ENCODE measurements at regions not wholly inside any gene's neighbourhood (a gene's known extent, or its start where the extent isn't known, plus 50 kb on each side); places are given as distances from the start of the nearest gene placed in this dataset.

DNA sequence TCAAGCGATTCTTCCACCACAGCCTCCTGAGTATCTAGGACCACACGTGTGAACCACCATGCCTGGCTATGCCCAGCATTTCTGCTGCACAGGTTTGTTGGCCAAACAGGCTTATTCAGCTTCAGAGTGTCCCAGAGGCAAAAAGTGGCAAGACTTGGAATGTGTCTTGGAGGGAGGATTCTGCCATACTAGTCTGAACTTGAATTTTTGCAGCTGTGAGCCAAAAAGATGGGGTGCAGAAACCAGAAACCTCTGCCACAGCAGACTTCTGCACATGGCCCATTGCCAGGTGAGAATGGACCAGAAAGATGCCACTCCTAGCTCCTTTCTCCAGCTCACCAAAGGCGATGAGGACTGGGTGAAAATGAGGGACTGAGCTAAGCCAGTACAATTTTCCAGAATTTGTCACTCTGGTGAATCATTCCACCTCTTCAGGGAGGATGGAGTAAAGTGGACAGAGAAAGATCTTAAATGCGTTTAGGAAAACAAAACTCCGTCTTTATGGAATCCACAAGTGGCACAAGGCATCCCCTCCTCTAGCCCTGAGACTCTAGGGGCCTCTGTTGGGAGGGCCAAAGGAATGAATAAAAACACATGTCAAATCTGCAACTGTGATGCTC, 369.1 kb upstream of the CLNK start:
- H3K27me3 ChIP-seq (ENCODE audit: control insufficient read depth, insufficient read depth, low read length), result no peaks in the 10 kb centered on the region
- no peak overlapping the region for H3K4me3 ChIP-seq (ENCODE audit: low read length)
- no peak overlapping the region for H3K27ac ChIP-seq (ENCODE audit: low read length)
- Mint-ChIP-seq H3K27me3 (ENCODE audit: low read depth in 2 of 2) (peaks cover 0 to 12% of the 10 kb centered on the region in 2 donors), H3K4me1 (no peaks in the 10 kb centered on the region), H3K27ac (no peak overlapping the region), H3K36me3 (no peaks in the 10 kb centered on the region), H3K9me3 (no peaks in the 10 kb centered on the region), H3K4me3 (no peak overlapping the region)
- DNase-seq (no peak), ATAC-seq (no peak)
- H3K36me3 ChIP-seq (ENCODE audit: control insufficient read depth, insufficient read depth, low read length), result no peaks in the 10 kb centered on the region
- TF ChIP-seq, protein P1, sequence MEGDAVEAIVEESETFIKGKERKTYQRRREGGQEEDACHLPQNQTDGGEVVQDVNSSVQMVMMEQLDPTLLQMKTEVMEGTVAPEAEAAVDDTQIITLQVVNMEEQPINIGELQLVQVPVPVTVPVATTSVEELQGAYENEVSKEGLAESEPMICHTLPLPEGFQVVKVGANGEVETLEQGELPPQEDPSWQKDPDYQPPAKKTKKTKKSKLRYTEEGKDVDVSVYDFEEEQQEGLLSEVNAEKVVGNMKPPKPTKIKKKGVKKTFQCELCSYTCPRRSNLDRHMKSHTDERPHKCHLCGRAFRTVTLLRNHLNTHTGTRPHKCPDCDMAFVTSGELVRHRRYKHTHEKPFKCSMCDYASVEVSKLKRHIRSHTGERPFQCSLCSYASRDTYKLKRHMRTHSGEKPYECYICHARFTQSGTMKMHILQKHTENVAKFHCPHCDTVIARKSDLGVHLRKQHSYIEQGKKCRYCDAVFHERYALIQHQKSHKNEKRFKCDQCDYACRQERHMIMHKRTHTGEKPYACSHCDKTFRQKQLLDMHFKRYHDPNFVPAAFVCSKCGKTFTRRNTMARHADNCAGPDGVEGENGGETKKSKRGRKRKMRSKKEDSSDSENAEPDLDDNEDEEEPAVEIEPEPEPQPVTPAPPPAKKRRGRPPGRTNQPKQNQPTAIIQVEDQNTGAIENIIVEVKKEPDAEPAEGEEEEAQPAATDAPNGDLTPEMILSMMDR (IDR thresholded peaks at IDR 0.05), result no peak
- H3K4me1 ChIP-seq (ENCODE audit: control insufficient read depth, insufficient read depth, low read length), result no peaks in the 10 kb centered on the region
- intact Hi-C loops (cut with micrococcal nuclease), result no loop called here
- WGBS (ENCODE audit: insufficient coverage), result 93% methylated on average over 5 of the region's 5 CpGs
- no peaks in the 10 kb centered on the region for H3K9me3 ChIP-seq (ENCODE audit: control insufficient read depth, insufficient read depth, low read length)

DNA sequence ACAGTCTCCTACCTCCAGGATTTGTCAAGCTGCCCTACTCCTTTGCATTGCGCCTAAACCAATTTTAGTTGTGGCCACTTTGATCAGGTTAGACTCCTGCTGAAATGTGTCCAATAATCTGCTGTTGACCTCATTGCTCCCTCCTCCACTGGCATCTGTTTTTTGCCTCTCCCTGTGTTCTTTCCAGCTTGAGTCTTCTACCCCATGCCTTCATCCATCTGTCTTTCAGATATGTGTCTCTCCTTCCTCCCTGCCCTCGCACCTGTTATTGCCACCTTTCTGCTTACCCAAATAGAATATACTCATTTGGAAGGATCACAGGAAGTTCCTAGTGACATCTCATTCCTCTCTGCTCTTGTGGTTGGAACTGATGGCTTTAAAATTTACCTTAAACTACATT, 366.6 kb upstream of the CLNK start:
- no peaks in the 10 kb centered on the region for H3K4me1 ChIP-seq (ENCODE audit: control insufficient read depth, insufficient read depth, low read length)
- H3K4me3 ChIP-seq (ENCODE audit: low read length), result no peak overlapping the region
- H3K4me3 Mint-ChIP-seq, result no peak overlapping the region
- H3K4me1 Mint-ChIP-seq, result no peaks in the 10 kb centered on the region
- ATAC-seq, result no peak
- no peaks in the 10 kb centered on the region for H3K27me3 Mint-ChIP-seq (ENCODE audit: low read depth in 2 of 2)
- no peaks in the 10 kb centered on the region for H3K36me3 Mint-ChIP-seq
- intact Hi-C loops (cut with micrococcal nuclease), result no loop called here
- peaks cover 0 to 2% of the 10 kb centered on the region in 2 donors for H3K9me3 Mint-ChIP-seq
- H3K36me3 ChIP-seq (ENCODE audit: control insufficient read depth, insufficient read depth, low read length), result no peaks in the 10 kb centered on the region
- H3K27ac Mint-ChIP-seq, result no peak overlapping the region
- no peaks in the 10 kb centered on the region for H3K9me3 ChIP-seq (ENCODE audit: control insufficient read depth, insufficient read depth, low read length)
- TF ChIP-seq, protein P1 (IDR thresholded peaks at IDR 0.05), result no peak
- 75% methylated on average over 2 of the region's 2 CpGs for WGBS (ENCODE audit: insufficient coverage)
- H3K27me3 ChIP-seq (ENCODE audit: control insufficient read depth, insufficient read depth, low read length), result no peaks in the 10 kb centered on the region
- DNase-seq, result no peak
- no peak overlapping the region for H3K27ac ChIP-seq (ENCODE audit: low read length)

DNA sequence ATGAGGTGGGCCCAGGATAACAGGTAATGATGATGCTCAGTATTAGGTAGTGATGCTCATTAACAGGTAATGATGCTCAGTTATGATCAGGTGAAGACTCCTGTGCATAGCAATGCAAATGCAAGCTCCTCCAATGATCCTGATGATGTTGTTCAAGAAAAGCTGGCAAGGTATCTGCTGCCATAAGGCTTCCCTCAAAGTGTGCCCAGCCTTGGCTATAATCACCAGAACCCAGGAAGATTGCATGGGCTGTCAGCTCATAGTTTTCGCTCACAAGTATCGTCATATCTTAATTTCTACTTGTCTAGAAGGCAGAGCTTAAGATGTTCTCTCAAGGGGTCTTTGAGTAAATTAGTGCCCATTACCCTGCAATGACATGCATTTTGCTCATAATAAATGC, 366.2 kb upstream of the CLNK start:
- no peak overlapping the region for H3K4me3 Mint-ChIP-seq
- TF ChIP-seq, protein P1 (IDR thresholded peaks at IDR 0.05), result no peak
- Histone ChIP-seq H3K27ac (ENCODE audit: low read length) (no peak overlapping the region), H3K4me3 (ENCODE audit: low read length) (no peak overlapping the region), H3K9me3 (ENCODE audit: control insufficient read depth, insufficient read depth, low read length) (no peaks in the 10 kb centered on the region), H3K36me3 (ENCODE audit: control insufficient read depth, insufficient read depth, low read length) (no peaks in the 10 kb centered on the region), H3K27me3 (ENCODE audit: control insufficient read depth, insufficient read depth, low read length) (no peaks in the 10 kb centered on the region), H3K4me1 (ENCODE audit: control insufficient read depth, insufficient read depth, low read length) (no peaks in the 10 kb centered on the region)
- DNase-seq, result no peak
- ATAC-seq, result no peak
- H3K27ac Mint-ChIP-seq, result no peak overlapping the region
- intact Hi-C loops (cut with micrococcal nuclease), result no loop called here
- peaks cover 0 to 3% of the 10 kb centered on the region in 2 donors for H3K9me3 Mint-ChIP-seq
- no peaks in the 10 kb centered on the region for H3K36me3 Mint-ChIP-seq
- 97% methylated on average over 2 of the region's 2 CpGs for WGBS (ENCODE audit: insufficient coverage)
- no peaks in the 10 kb centered on the region for H3K27me3 Mint-ChIP-seq (ENCODE audit: low read depth in 2 of 2)
- no peaks in the 10 kb centered on the region for H3K4me1 Mint-ChIP-seq

DNA sequence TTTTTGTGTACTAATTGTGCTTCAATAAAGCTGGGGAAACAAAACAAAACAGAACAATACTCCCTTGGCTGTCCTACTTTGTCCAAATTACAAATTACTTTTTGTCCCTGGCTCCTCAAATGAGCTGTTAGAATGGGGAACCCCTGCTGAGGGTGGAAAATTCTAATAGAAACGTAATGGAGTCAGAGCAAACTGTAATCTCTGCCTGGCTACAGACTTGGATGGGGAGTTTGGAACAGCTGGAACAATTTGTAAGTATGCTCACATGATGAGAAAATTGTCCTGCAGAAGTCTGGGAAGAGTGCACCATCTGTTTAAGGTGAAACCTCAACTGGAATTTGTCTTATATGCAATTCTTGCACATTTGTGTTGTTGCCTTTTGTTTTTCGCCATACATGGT, 364.4 kb upstream of the CLNK start:
- Histone ChIP-seq H3K9me3 (ENCODE audit: control insufficient read depth, insufficient read depth, low read length) (no peaks in the 10 kb centered on the region), H3K27ac (ENCODE audit: low read length) (no peak overlapping the region), H3K4me1 (ENCODE audit: control insufficient read depth, insufficient read depth, low read length) (no peaks in the 10 kb centered on the region), H3K4me3 (ENCODE audit: low read length) (no peak overlapping the region), H3K27me3 (ENCODE audit: control insufficient read depth, insufficient read depth, low read length) (no peaks in the 10 kb centered on the region), H3K36me3 (ENCODE audit: control insufficient read depth, insufficient read depth, low read length) (no peaks in the 10 kb centered on the region)
- peaks cover 4 to 5% of the 10 kb centered on the region in 2 donors for H3K9me3 Mint-ChIP-seq
- H3K4me1 Mint-ChIP-seq, result no peaks in the 10 kb centered on the region
- H3K27me3 Mint-ChIP-seq (ENCODE audit: low read depth in 2 of 2), result no peaks in the 10 kb centered on the region
- H3K27ac Mint-ChIP-seq, result no peak overlapping the region
- no peak for ATAC-seq
- no peaks in the 10 kb centered on the region for H3K36me3 Mint-ChIP-seq
- TF ChIP-seq, protein P1 (IDR thresholded peaks at IDR 0.05), result no peak
- 93% methylated on average over 1 of the region's 2 CpGs for WGBS (ENCODE audit: insufficient coverage)
- DNase-seq, result no peak
- no peak overlapping the region for H3K4me3 Mint-ChIP-seq
- intact Hi-C loops (cut with micrococcal nuclease), result no loop called here
